HCT116 (cell line): ENCODE measurements at regions not wholly inside any gene's neighbourhood (a gene's known extent, or its start where the extent isn't known, plus 50 kb on each side); places are given as distances from the start of the nearest gene placed in this dataset.

ENCODE experiments used
- ATAC-seq: fragments of 200-7000 bp; cut with Tn5 transposase; 2 replicates; pipeline ENCODE4 v1.9.1; 2020; ENCODE audit warnings: mild to moderate bottlenecking, moderate library complexity
- BruUV-seq: library from RNA; stranded (reverse); fragments of 400-500 nt; replicated peaks from 2 replicates; lab custom pipeline; 2021; lab: Mats Ljungman, UMichigan
- CTCF ChIA-PET: fragments of 300-600 bp; sonication (Branson Sonifier 250); formaldehyde crosslinking; loops from one replicate; lab custom pipeline; 2021; ENCODE audit warnings: antibody characterized with exemption; lab: Charles Lee
- POLR2A ChIA-PET: fragments of 300-600, 350-600 bp; sonication (Branson Sonifier 250); formaldehyde crosslinking; loops from one replicate; lab custom pipeline; 2021; ENCODE audit warnings: antibody characterized with exemption; lab: Charles Lee
- RAD21 ChIA-PET, 2 experiments: fragments of 300-600 bp; sonication (Branson Sonifier 250); formaldehyde crosslinking; loops; one replicate each; lab custom pipeline; 2023; ENCODE audit warnings: low total read pairs in 2 of 2; ENCODE audit not compliant: uncharacterized antibody in 2 of 2, unreplicated experiment in 2 of 2, low non-redundant PET in 1 of 2; lab: Charles Lee
- DNase-seq: peaks from one replicate; pipeline ENCODE4 v3.0.0-alpha.2; 2010; ENCODE audit warnings: low read depth, low spot score
- H2AFZ ChIP-seq: fragments of 200-600 bp; shearing (Covaris generic), sonication (generic); 2 replicates; pipeline ENCODE4 v1.6.1; 2017; ENCODE audit warnings: low read depth, mixed run types, mixed read lengths, antibody characterized with exemption, low read length; ENCODE audit not compliant: poor library complexity, severe bottlenecking
- H3K27ac ChIP-seq: 2 replicates; pipeline ENCODE4 v1.5.1; 2012; ENCODE audit warnings: low read depth, low read length
- H3K27me3 ChIP-seq: fragments of 200-600 bp; sonication (generic); 2 replicates; pipeline ENCODE4 v1.6.1; 2016; ENCODE audit warnings: mixed run types, low read length, mixed read lengths; ENCODE audit not compliant: insufficient read depth
- H3K36me3 ChIP-seq, 2 experiments: fragments of 200-500 bp in 1 of 2; fragments of 200-600 bp in 1 of 2; sonication (Bioruptor generic) in 1 of 2; sonication (generic) in 1 of 2; 2 replicates each; pipeline versions ENCODE4 v1.5.1 to v1.6.1; 2014 to 2016; ENCODE audit warnings: low read length in 2 of 2, inconsistent platforms in 1 of 2, mixed read lengths in 1 of 2, mixed run types in 1 of 2; ENCODE audit not compliant: insufficient read depth in 2 of 2, control insufficient read depth in 1 of 2
- H3K4me1 ChIP-seq, 2 experiments: fragments of 200-600 bp in 1 of 2; sonication (generic) in 1 of 2; 2 replicates each; pipeline versions ENCODE4 v1.5.1 to v1.6.1; 2012 to 2017; ENCODE audit warnings: low read length in 2 of 2, inconsistent platforms in 1 of 2, mild to moderate bottlenecking in 1 of 2, mixed read lengths in 1 of 2, mixed run types in 1 of 2, moderate library complexity in 1 of 2; ENCODE audit not compliant: insufficient read depth in 2 of 2, control insufficient read depth in 1 of 2
- H3K4me2 ChIP-seq: fragments of 200-600 bp; sonication (generic); 2 replicates; pipeline ENCODE4 v1.6.1; 2017; ENCODE audit warnings: mixed run types, low read length, mixed read lengths
- H3K4me3 ChIP-seq, 2 experiments: fragments of 200-600 bp in 1 of 2; sonication (generic) in 1 of 2; replicated peaks in 1 of 2; 2 replicates each; pipeline ENCODE4 v1.5.1; 2011 to 2016; ENCODE audit warnings: low read length in 2 of 2, control low read depth in 1 of 2, low read depth in 1 of 2, mild to moderate bottlenecking in 1 of 2, mixed read lengths in 1 of 2, mixed run types in 1 of 2
- H3K79me2 ChIP-seq: fragments of 200-600 bp; sonication (generic); 2 replicates; pipeline ENCODE4 v1.6.1; 2017; ENCODE audit warnings: mild to moderate bottlenecking, mixed run types, low read length, moderate library complexity, mixed read lengths; ENCODE audit not compliant: insufficient read depth
- H3K9ac ChIP-seq: fragments of 200-600 bp; sonication (generic); 2 replicates; pipeline ENCODE4 v1.6.1; 2016; ENCODE audit warnings: low read length, mixed read lengths
- H3K9me2 ChIP-seq: fragments of 200-600 bp; sonication (generic), shearing (Covaris generic); 2 replicates; pipeline ENCODE4 v1.6.1; 2017; ENCODE audit warnings: mixed run types, mild to moderate bottlenecking, moderate library complexity; ENCODE audit not compliant: insufficient read depth
- H3K9me3 ChIP-seq, 2 experiments: fragments of 200-500 bp in 1 of 2; fragments of 200-600 bp in 1 of 2; sonication (Bioruptor generic) in 1 of 2; sonication (generic) in 1 of 2; 2 replicates each; pipeline ENCODE4 v1.6.1; 2014 to 2017; ENCODE audit warnings: low read length in 2 of 2, mixed read lengths in 2 of 2, inconsistent platforms in 1 of 2, low read depth in 1 of 2, mild to moderate bottlenecking in 1 of 2, mixed run types in 1 of 2, moderate library complexity in 1 of 2; ENCODE audit not compliant: control insufficient read depth in 1 of 2, insufficient read depth in 1 of 2
- H4K20me1 ChIP-seq: fragments of 200-600 bp; sonication (generic), shearing (Covaris generic); 2 replicates; pipeline ENCODE4 v1.6.1; 2017; ENCODE audit warnings: mixed run types, mild to moderate bottlenecking, moderate library complexity; ENCODE audit not compliant: insufficient read depth
- CBX3 ChIP-seq: IDR thresholded peaks from 2 replicates; pipeline ENCODE4 v1.6.1; 2012; ENCODE audit warnings: low read depth
- EGR1 ChIP-seq: IDR thresholded peaks from 2 replicates; pipeline ENCODE4 v1.6.1; 2012; ENCODE audit warnings: low read depth
- ELF1 ChIP-seq: IDR thresholded peaks from 2 replicates; pipeline ENCODE4 v1.6.1; 2012; ENCODE audit warnings: low read depth, borderline replicate concordance
- EZH2phosphoT487 ChIP-seq: fragments of 200-600 bp; IDR thresholded peaks from 2 replicates; pipeline ENCODE4 v1.6.1; 2018; ENCODE audit warnings: antibody characterized with exemption, borderline replicate concordance
- FOSL1 ChIP-seq: IDR thresholded peaks from 2 replicates; pipeline ENCODE4 v1.6.1; 2012; ENCODE audit warnings: low read depth
- JUND ChIP-seq: IDR thresholded peaks from 2 replicates; pipeline ENCODE4 v1.6.1; 2012
- POLR2A ChIP-seq: IDR thresholded peaks from 2 replicates; pipeline ENCODE4 v1.7.0; 2011; ENCODE audit warnings: borderline replicate concordance; ENCODE audit not compliant: insufficient read depth, insufficient read length; ENCODE audit errors: extremely low read depth
- RAD21 ChIP-seq: IDR thresholded peaks from 2 replicates; pipeline ENCODE4 v1.6.1; 2012; ENCODE audit warnings: low read depth, mild to moderate bottlenecking
- SIN3A ChIP-seq: IDR thresholded peaks from 2 replicates; pipeline ENCODE4 v1.6.1; 2012; ENCODE audit warnings: low read depth
- SRF ChIP-seq: IDR thresholded peaks from 2 replicates; pipeline ENCODE4 v1.6.1; 2012; ENCODE audit warnings: low read depth
- TCF7L2 ChIP-seq: IDR thresholded peaks from 2 replicates; pipeline ENCODE4 v1.7.0; 2011; ENCODE audit warnings: borderline replicate concordance, inconsistent platforms; ENCODE audit not compliant: insufficient read depth, insufficient read length; ENCODE audit errors: extremely low read depth
- YY1 ChIP-seq: IDR thresholded peaks from 2 replicates; pipeline ENCODE4 v1.6.1; 2011; ENCODE audit warnings: low read length, low read depth, moderate library complexity, mild to moderate bottlenecking; ENCODE audit not compliant: insufficient replicate concordance; ENCODE audit errors: extremely low read depth
- ZFX ChIP-seq: fragments of 450-650 bp; IDR thresholded peaks from 2 replicates; pipeline ENCODE4 v1.6.1; 2017
- intact Hi-C: fragments of 100-400 bp; cut with micrococcal nuclease; formaldehyde crosslinking; loops from 2 replicates; pipeline ENCODE4 v1.10.0; 2022
- TF ChIP-seq, protein P1 (sequence below): IDR thresholded peaks from 2 replicates; pipeline ENCODE4 v1.6.1; 2012; ENCODE audit warnings: low read depth
- TF ChIP-seq, protein P2 (sequence below): IDR thresholded peaks from 2 replicates; pipeline ENCODE4 v1.6.1; 2012
- TF ChIP-seq, protein P3 (sequence below), 3 experiments: fragments of 200-600 bp in 1 of 3; sonication (generic) in 1 of 3; IDR thresholded peaks in 2 of 3; conservative IDR thresholded peaks in 1 of 3; 2 replicates each; pipeline ENCODE4 v1.5.1; 2012 to 2017; ENCODE audit warnings: low read depth in 2 of 3, low read length in 2 of 3, antibody characterized with exemption in 1 of 3, borderline replicate concordance in 1 of 3, control low read depth in 1 of 3, mild to moderate bottlenecking in 1 of 3, mixed read lengths in 1 of 3, mixed run types in 1 of 3, moderate library complexity in 1 of 3; ENCODE audit not compliant: insufficient read depth in 1 of 3

DNA sequence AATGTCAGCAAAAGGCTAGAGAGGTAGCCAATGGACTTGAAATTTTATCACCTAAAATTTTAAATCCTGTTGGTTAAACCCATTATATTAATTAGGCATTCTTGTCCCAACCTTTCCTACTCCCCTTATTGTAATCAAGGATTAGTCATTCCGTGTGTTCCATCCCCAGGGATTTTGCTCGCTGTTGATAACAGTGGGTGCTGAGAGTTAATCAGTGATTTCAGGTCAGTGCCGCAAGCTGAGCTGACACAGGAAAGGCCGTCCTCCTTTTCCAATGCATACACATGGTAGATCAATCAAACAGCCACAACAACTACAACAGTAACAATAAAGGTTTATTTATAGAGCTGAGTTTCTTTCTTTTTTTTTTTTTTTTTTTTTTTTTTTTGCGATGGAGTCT is 271.4 kb downstream of the ACTR3B start:
- no peaks in the 10 kb centered on the region for H3K36me3 ChIP-seq
- BruUV-seq, result no TSS peak
- no peaks in the 10 kb centered on the region for H4K20me1 ChIP-seq
- POLR2A ChIA-PET, result no interaction called here
- ATAC-seq, result no peak
- no peaks in the 10 kb centered on the region for H3K4me1 ChIP-seq
- intact Hi-C loops, result no loop called here
- H3K4me2 ChIP-seq, result no peak overlapping the region
- no peaks in the 10 kb centered on the region for H3K9me3 ChIP-seq
- CTCF ChIA-PET, result no interaction called here
- no peaks in the 10 kb centered on the region for H3K9me2 ChIP-seq
- TF ChIP-seq SIN3A, result no peak
- TF ChIP-seq, protein P1, sequence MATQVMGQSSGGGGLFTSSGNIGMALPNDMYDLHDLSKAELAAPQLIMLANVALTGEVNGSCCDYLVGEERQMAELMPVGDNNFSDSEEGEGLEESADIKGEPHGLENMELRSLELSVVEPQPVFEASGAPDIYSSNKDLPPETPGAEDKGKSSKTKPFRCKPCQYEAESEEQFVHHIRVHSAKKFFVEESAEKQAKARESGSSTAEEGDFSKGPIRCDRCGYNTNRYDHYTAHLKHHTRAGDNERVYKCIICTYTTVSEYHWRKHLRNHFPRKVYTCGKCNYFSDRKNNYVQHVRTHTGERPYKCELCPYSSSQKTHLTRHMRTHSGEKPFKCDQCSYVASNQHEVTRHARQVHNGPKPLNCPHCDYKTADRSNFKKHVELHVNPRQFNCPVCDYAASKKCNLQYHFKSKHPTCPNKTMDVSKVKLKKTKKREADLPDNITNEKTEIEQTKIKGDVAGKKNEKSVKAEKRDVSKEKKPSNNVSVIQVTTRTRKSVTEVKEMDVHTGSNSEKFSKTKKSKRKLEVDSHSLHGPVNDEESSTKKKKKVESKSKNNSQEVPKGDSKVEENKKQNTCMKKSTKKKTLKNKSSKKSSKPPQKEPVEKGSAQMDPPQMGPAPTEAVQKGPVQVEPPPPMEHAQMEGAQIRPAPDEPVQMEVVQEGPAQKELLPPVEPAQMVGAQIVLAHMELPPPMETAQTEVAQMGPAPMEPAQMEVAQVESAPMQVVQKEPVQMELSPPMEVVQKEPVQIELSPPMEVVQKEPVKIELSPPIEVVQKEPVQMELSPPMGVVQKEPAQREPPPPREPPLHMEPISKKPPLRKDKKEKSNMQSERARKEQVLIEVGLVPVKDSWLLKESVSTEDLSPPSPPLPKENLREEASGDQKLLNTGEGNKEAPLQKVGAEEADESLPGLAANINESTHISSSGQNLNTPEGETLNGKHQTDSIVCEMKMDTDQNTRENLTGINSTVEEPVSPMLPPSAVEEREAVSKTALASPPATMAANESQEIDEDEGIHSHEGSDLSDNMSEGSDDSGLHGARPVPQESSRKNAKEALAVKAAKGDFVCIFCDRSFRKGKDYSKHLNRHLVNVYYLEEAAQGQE, result no peak
- no peak for TF ChIP-seq EZH2phosphoT487
- no peak for TF ChIP-seq EGR1
- no peak for TF ChIP-seq SRF
- TF ChIP-seq, protein P2, sequence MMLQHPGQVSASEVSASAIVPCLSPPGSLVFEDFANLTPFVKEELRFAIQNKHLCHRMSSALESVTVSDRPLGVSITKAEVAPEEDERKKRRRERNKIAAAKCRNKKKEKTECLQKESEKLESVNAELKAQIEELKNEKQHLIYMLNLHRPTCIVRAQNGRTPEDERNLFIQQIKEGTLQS, result no peak
- TF ChIP-seq CBX3, result no peak
- no peak for TF ChIP-seq RAD21
- no peak for TF ChIP-seq FOSL1
- no peak for TF ChIP-seq POLR2A
- TF ChIP-seq ELF1, result no peak
- TF ChIP-seq YY1, result no peak
- no peak for TF ChIP-seq JUND
- TF ChIP-seq, protein P3, sequence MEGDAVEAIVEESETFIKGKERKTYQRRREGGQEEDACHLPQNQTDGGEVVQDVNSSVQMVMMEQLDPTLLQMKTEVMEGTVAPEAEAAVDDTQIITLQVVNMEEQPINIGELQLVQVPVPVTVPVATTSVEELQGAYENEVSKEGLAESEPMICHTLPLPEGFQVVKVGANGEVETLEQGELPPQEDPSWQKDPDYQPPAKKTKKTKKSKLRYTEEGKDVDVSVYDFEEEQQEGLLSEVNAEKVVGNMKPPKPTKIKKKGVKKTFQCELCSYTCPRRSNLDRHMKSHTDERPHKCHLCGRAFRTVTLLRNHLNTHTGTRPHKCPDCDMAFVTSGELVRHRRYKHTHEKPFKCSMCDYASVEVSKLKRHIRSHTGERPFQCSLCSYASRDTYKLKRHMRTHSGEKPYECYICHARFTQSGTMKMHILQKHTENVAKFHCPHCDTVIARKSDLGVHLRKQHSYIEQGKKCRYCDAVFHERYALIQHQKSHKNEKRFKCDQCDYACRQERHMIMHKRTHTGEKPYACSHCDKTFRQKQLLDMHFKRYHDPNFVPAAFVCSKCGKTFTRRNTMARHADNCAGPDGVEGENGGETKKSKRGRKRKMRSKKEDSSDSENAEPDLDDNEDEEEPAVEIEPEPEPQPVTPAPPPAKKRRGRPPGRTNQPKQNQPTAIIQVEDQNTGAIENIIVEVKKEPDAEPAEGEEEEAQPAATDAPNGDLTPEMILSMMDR (IDR thresholded peaks at IDR 0.05 in 2 of 3, conservative IDR thresholded peaks at IDR 0.05 in 1 of 3; ENCODE audit: borderline replicate concordance in 1 of 3, insufficient read depth in 1 of 3, low read depth in 2 of 3, low read length in 2 of 3), result no peak
- no peak for TF ChIP-seq ZFX
- TF ChIP-seq TCF7L2, result no peak
- H3K4me3 ChIP-seq, result no peak overlapping the region
- H2AFZ ChIP-seq, result no peak overlapping the region
- H3K9ac ChIP-seq, result no peak overlapping the region
- no peaks in the 10 kb centered on the region for H3K27me3 ChIP-seq
- H3K27ac ChIP-seq, result no peak overlapping the region
- RAD21 ChIA-PET, result no interaction called here
- no peaks in the 10 kb centered on the region for H3K79me2 ChIP-seq
- DNase-seq, result no peak
